Keratinocyte (primary cell): ENCODE measurements at regions not wholly inside any gene's neighbourhood (a gene's known extent, or its start where the extent isn't known, plus 50 kb on each side); places are given as distances from the start of the nearest gene placed in this dataset.

Experiments
- CTCF ChIP-seq, 3 experiments: IDR thresholded peaks in 1 of 3; conservative IDR thresholded peaks in 1 of 3; optimal IDR thresholded peaks in 1 of 3; 2 replicates in 2 of 3; 3 replicates in 1 of 3; pipeline versions ENCODE3 to v1.5.1; 2011; ENCODE audit warnings: low read length in 3 of 3, mild to moderate bottlenecking in 3 of 3, moderate library complexity in 2 of 3, control low read depth in 1 of 3, inconsistent platforms in 1 of 3; ENCODE audit not compliant: insufficient read depth in 2 of 3; ENCODE audit errors: extremely low read depth in 1 of 3
- EZH2 ChIP-seq: IDR thresholded peaks from one replicate; pipeline ENCODE4 v1.6.1; 2012; ENCODE audit warnings: inconsistent platforms, mild to moderate bottlenecking, low read length, moderate library complexity

DNA sequence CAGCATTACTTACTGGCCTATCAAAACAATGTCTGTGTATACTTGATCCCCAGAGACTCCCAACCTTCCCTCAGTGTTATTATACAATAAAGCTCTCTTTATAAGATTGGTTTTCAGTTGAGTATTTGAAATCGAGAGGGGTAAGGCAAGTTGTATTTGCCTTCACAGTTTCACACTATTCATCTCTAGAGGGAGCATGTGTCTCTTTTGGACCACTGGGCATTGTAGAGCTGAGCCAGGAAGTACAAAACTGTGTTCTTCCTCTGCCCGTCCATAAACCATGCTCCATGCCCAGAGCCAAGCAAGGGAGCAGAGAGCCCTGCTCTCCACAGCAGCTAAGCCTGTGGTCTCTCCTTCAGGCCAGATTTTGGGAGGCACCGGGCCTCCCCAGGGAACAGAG lies 61.5 kb upstream of the HHIP start:
- TF ChIP-seq CTCF (optimal IDR thresholded peaks at IDR 0.05 in 1 of 3, IDR thresholded peaks at IDR 0.05 in 1 of 3, conservative IDR thresholded peaks at IDR 0.05 in 1 of 3; ENCODE audit: extremely low read depth in 1 of 3, insufficient read depth in 2 of 3, low read length in 3 of 3) (no peak), EZH2 (no peak)
